ENCODE measurements at regions not wholly inside any gene's neighbourhood (a gene's known extent, or its start where the extent isn't known, plus 50 kb on each side); places are given as distances from the start of the nearest gene placed in this dataset.

DNA sequence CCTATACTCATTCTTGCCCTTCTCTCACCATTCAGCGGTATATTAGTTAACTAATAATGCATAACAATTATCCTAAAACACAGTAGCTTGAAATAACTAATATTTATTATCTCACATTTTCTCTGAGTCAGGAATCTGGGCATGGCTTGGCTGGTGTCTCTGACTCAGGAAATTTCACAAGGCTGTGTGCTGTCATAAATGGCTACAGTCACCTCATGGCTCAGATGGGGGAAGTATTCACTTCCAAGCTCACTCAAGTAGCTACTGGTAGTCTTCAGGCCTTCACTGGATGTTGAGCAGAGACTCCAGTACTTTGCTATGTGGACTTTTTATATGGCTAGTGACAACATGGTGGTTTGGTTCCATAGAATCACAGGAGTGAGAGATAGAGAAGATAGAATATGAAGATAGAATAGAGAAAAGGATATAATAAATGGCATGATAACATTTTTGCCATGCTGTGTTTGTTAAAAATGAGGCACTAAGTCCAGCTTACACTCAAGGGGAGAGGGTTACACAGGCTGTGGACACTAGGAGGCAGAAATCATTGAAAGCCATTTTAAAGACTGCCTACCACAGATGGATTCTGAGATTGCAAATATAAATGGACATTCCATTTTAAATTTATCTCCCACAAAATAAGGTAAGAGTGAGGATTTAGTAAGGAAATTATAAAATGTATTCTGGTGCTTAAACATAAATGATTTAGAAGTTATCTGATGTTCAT, 997.8 kb upstream of the CHORDC1 start:
- no peak for FAIRE-seq
- no peak for DNase-seq (ENCODE audit: low spot score in 2 of 2)

- no peak for DNase-seq (ENCODE audit: low spot score in 2 of 2)
These were observed 996.7 kb upstream of the CHORDC1 start for GRCh38 chr11:91219535-91219934.

GRCh38 chr11:91209751-91210150, 986.9 kb upstream of the CHORDC1 start:
- DNase-seq (ENCODE audit: low spot score in 2 of 2), result no peak
- FAIRE-seq, result no peak

More at GRCh38 chr11:91219535-91219934, 996.7 kb upstream of the CHORDC1 start:
- FAIRE-seq, result no peak

GRCh38 chr11:91209306-91209705, 986.5 kb upstream of the CHORDC1 start:
- FAIRE-seq, result no peak
- DNase-seq (ENCODE audit: low spot score in 2 of 2), result no peak

- FAIRE-seq (no peak), DNase-seq (ENCODE audit: low spot score in 2 of 2) (no peak)
These were observed 977.0 kb upstream of the CHORDC1 start for GRCh38 chr11:91199866-91200265.

- DNase-seq (ENCODE audit: low spot score in 2 of 2), result no peak
- no peak for FAIRE-seq
These were observed 971.7 kb upstream of the CHORDC1 start for GRCh38 chr11:91194546-91194945.

- FAIRE-seq (no peak), DNase-seq (ENCODE audit: low spot score in 2 of 2) (no peak)
These were observed 965.6 kb upstream of the CHORDC1 start for GRCh38 chr11:91188484-91188883.

GRCh38 chr11:91187314-91187713, 964.5 kb upstream of the CHORDC1 start:
- no peak for DNase-seq (ENCODE audit: low spot score in 2 of 2)

DNA sequence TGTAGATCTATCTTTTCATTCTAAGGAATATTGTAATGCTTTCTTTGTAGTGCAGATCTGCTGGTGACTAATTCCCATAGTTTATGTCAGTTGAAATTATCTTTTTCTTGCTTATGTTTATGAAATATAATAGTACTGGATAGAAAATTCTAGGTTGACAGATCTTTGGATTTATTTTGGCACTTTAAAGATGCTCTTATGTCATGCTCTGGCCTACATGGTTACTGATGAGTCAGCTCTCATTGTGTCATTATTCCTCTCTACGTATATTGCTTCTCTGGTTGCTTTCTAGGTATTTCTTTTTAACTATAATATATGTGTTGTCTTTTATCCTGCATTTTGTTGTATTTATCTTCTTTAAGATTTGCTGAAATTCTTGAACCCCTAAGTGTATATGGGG, 955.5 kb upstream of the CHORDC1 start:
- no peak for FAIRE-seq
- no peak for DNase-seq (ENCODE audit: low spot score in 2 of 2)

More at GRCh38 chr11:91187314-91187713, 964.5 kb upstream of the CHORDC1 start:
- FAIRE-seq, result no peak

DNA sequence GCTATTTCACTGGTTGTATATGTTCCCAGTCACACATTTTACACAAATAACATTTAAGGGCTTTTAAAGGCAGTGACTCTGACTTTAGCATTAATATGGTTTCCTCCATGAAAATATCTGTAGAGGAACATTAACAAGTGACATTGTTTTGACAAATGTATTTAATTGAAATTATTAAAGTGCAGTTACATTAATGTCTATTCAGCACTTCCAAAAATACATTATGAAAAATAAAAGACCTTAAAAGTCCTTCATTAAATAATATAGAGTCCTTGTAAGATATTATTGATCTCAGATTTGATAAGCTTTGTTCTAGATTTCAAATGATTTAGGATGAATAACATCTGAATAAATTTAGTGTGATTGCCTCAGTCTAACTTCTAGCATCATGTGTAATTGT, 951.9 kb upstream of the CHORDC1 start:
- no peak for FAIRE-seq
- no peak for DNase-seq (ENCODE audit: low spot score in 2 of 2)

GRCh38 chr11:91174193-91174592, 951.3 kb upstream of the CHORDC1 start:
- DNase-seq (ENCODE audit: low spot score in 2 of 2), result no peak
- no peak for FAIRE-seq

DNA sequence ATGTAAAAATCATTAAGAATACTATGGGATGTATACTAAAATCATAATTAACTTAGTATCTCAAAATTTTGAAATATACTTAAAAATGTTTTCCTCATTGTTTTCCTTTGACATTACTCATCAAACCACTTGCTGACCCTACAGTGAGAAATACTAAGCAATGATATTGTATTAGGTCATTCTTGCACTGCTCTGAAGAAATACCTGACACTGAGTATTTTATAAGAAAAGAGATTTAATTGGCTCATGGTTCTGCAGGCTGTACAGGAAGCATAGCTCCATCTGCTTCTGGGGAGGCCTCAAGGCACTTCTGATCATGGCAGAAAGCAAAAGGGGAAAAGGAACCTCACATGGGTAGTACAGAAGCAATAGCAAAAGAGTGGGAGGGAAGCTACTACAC, 950.9 kb upstream of the CHORDC1 start:
- FAIRE-seq, result no peak
- no peak for DNase-seq (ENCODE audit: low spot score in 2 of 2)

DNA sequence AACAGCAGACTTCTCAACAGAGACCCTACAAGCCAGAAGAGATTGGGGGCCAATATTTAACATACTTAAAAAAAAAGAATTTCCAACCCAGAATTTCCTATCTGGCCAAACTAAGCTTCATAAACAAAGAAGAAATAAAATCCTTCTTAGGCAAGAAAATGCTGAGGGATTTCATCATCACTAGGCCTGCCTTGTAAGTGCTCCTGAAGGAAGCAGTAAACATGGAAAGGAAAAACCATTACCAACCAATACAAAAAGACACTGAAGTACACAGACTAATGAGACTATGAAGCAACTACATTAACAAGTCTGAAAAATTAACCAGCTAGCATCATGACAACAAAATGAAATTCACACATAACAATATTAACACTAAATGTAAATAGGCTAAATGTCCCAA, 947.9 kb upstream of the CHORDC1 start:
- FAIRE-seq, result no peak
- no peak for DNase-seq (ENCODE audit: low spot score in 2 of 2)

- FAIRE-seq (no peak), DNase-seq (ENCODE audit: low spot score in 2 of 2) (no peak)
These were observed 941.6 kb upstream of the CHORDC1 start for GRCh38 chr11:91164452-91164822.

GRCh38 chr11:91163619-91164451, 941.0 kb upstream of the CHORDC1 start:
- DNase-seq (ENCODE audit: low spot score in 2 of 2) (no peak), FAIRE-seq (no peak)

DNA sequence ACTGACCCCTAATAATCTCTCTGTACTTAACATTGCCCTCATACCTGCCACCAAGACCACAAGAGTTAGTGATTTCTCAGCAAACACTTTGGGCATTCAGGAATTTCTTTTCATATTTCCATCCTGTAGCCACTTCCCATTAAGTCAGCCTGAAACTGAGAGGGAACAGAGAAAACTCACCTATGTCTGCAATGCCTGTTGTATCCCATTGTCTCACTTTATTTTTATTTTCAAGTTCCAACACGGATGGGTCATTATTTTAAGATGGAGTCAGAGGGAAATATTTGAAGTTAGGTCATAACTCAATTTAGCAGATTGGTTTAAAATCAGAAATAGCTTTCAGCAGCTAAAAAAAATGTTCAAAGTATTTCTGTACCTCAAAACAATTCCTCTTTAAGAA, 937.8 kb upstream of the CHORDC1 start:
- DNase-seq (ENCODE audit: low spot score in 2 of 2), result no peak
- FAIRE-seq, result no peak

DNA sequence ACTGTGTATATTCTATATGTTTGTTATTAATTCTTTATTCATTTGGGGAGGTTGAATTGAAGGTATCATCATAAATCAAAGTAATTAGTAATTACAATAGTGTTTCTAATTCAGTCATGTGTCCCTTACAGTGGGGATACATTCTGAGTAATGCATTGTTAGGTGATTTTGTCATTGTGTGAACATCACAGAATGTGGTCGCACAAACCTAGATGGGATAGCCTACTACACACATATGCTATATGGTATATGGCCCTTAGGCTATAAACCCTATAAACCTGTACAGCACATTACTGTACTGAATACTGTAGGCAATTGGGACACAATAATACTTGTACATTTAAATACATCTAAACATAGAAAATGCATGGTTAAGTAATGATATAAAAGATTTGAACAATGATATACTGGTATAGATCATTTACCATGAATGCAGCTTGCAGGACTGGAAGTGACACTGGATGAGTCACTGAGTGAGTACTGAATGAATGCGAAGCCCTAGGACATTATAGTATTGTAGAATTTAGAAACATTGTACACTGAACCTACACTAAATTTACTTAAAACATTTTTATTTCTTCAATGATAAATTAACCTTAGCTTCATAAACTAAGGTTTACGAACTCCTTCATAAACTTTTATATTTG, 936.2 kb upstream of the CHORDC1 start:
- no peak for FAIRE-seq
- no peak for DNase-seq (ENCODE audit: low spot score in 2 of 2)

GRCh38 chr11:91158297-91158696, 935.4 kb upstream of the CHORDC1 start:
- no peak for DNase-seq (ENCODE audit: low spot score in 2 of 2)
- no peak for FAIRE-seq

- no peak for DNase-seq (ENCODE audit: low spot score in 2 of 2)
These were observed 933.2 kb upstream of the CHORDC1 start for GRCh38 chr11:91156041-91156440.

DNA sequence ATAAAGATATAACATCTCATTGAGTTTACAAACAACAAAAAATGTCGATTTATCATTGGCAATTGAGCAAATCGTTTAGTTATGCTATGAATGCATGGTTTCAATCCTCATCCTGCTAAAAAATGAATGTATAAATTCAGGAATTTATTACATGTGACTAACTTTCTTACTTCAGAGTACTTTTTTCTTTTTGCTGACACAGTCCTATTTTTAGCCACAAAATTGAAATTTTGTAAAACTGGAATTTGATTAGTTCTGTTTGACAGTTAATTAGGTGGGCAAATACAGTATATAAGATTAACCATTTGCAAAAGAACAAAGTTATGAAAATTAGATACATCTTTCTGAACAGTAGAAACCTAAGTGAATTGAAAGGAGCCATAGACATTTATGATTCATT, 925.0 kb upstream of the CHORDC1 start:
- no peak for DNase-seq (ENCODE audit: low spot score in 2 of 2)
- FAIRE-seq, result no peak

More at GRCh38 chr11:91156041-91156440, 933.2 kb upstream of the CHORDC1 start:
- FAIRE-seq, result no peak

DNA sequence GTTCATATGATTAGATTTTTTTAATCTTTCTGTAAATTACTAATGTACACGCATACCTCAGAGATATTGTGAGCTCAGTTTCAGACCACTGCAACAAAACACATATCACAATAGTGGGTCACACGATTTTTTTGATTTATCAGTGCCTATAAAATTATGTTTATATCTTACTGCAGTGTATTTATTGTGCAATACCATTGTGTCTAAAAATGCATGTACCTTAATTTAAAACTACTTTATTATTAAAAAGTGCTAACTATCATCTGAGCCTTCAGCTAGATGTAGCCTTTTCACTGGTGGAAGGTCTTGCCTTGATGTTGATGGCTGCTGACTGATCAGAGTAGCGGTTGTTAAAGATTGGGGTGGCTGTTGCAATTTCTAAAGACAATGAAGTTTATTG, 918.8 kb upstream of the CHORDC1 start:
- DNase-seq (ENCODE audit: low spot score in 2 of 2), result no peak
- no peak for FAIRE-seq
